CD14-positive monocyte (primary cell): ENCODE measurements at regions not wholly inside any gene's neighbourhood (a gene's known extent, or its start where the extent isn't known, plus 50 kb on each side); places are given as distances from the start of the nearest gene placed in this dataset.

Source experiments
- DNase-seq, 3 donors: peaks; one replicate each; pipeline ENCODE4 v3.0.0-alpha.2; 2011 to 2022
- H2AFZ ChIP-seq: 2 replicates; pipeline ENCODE4 v1.6.0; 2012; ENCODE audit warnings: mild to moderate bottlenecking, low read depth, low read length, inconsistent platforms; ENCODE audit not compliant: insufficient read depth, poor library complexity, severe bottlenecking
- H3K27ac ChIP-seq, 2 donors: 1 replicate in 1 of 2; 2 replicates in 1 of 2; pipeline ENCODE4 v1.5.1; 2012 to 2013; ENCODE audit warnings: low read length in 2 of 2, control low read depth in 1 of 2, inconsistent platforms in 1 of 2, low read depth in 1 of 2, mild to moderate bottlenecking in 1 of 2
- H3K27me3 ChIP-seq, 2 donors: one replicate each; pipeline versions ENCODE4 v1.6.0 to v1.6.1; 2011 to 2013; ENCODE audit warnings: low read length in 2 of 2; ENCODE audit not compliant: control insufficient read depth in 2 of 2, insufficient read depth in 2 of 2
- H3K36me3 ChIP-seq, 2 donors: replicated peaks in 1 of 2; 1 replicate in 1 of 2; 2 replicates in 1 of 2; pipeline versions ENCODE4 v1.5.1 to v1.6.1; 2012 to 2013; ENCODE audit warnings: low read length in 2 of 2, control low read depth in 1 of 2, inconsistent platforms in 1 of 2, mild to moderate bottlenecking in 1 of 2; ENCODE audit not compliant: insufficient read depth in 2 of 2, control insufficient read depth in 1 of 2
- H3K4me1 ChIP-seq, 2 donors: 1 replicate in 1 of 2; 2 replicates in 1 of 2; pipeline versions ENCODE4 v1.5.1 to v1.6.1; 2012 to 2013; ENCODE audit warnings: low read length in 2 of 2, control low read depth in 1 of 2, inconsistent platforms in 1 of 2, mild to moderate bottlenecking in 1 of 2, moderate library complexity in 1 of 2; ENCODE audit not compliant: insufficient read depth in 2 of 2, control insufficient read depth in 1 of 2
- H3K4me2 ChIP-seq: replicated peaks from 2 replicates; pipeline ENCODE3; 2012; ENCODE audit warnings: low read length, moderate library complexity, mild to moderate bottlenecking; ENCODE audit not compliant: poor library complexity, severe bottlenecking; ENCODE audit errors: extremely low read depth
- H3K4me3 ChIP-seq, 3 experiments: fragments of 200-600 bp in 1 of 3; sonication (generic) in 1 of 3; replicated peaks in 1 of 3; 1 replicate in 2 of 3; 2 replicates in 1 of 3; pipeline ENCODE4 v1.5.1; 2011 to 2013; ENCODE audit warnings: low read length in 3 of 3, mild to moderate bottlenecking in 3 of 3, control low read depth in 2 of 3, low read depth in 2 of 3, inconsistent platforms in 1 of 3, moderate library complexity in 1 of 3
- H3K79me2 ChIP-seq: 2 replicates; pipeline ENCODE4 v1.6.0; 2012; ENCODE audit warnings: mild to moderate bottlenecking, control low read depth, inconsistent platforms, low read length, moderate library complexity; ENCODE audit not compliant: insufficient read depth
- H3K9ac ChIP-seq: 2 replicates; pipeline ENCODE4 v1.6.0; 2017; ENCODE audit warnings: low read length, mild to moderate bottlenecking; ENCODE audit not compliant: insufficient read depth, poor library complexity, severe bottlenecking
- H3K9me3 ChIP-seq, 2 donors: replicated peaks in 1 of 2; 1 replicate in 1 of 2; 2 replicates in 1 of 2; pipeline versions ENCODE4 v1.5.1 to v1.6.1; 2012 to 2013; ENCODE audit warnings: low read length in 2 of 2, control low read depth in 1 of 2; ENCODE audit not compliant: control insufficient read depth in 1 of 2, insufficient read depth in 1 of 2
- H4K20me1 ChIP-seq: 2 replicates; pipeline ENCODE4 v1.6.0; 2012; ENCODE audit warnings: mild to moderate bottlenecking, low read length, control low read depth, moderate library complexity; ENCODE audit not compliant: insufficient read depth
- H3K27ac Mint-ChIP-seq, 7 donors: one replicate each; pipeline ENCODE4 v1.8.0; 2020; ENCODE audit warnings: mild to moderate bottlenecking in 7 of 7, mixed read lengths in 7 of 7, moderate library complexity in 6 of 7, inconsistent platforms in 2 of 7
- H3K27me3 Mint-ChIP-seq, 3 donors: one replicate each; pipeline ENCODE4 v1.8.0; 2021 to 2022; ENCODE audit warnings: low read depth in 3 of 3, mild to moderate bottlenecking in 3 of 3, mixed read lengths in 3 of 3, moderate library complexity in 3 of 3, inconsistent platforms in 1 of 3
- H3K36me3 Mint-ChIP-seq, 2 donors: one replicate each; pipeline ENCODE4 v1.8.0; 2020; ENCODE audit warnings: mixed read lengths in 2 of 2, inconsistent platforms in 1 of 2, mild to moderate bottlenecking in 1 of 2
- H3K4me1 Mint-ChIP-seq: one replicate; pipeline ENCODE4 v1.8.0; 2020; ENCODE audit warnings: mild to moderate bottlenecking, mixed read lengths
- H3K4me3 Mint-ChIP-seq, 2 donors: one replicate each; pipeline ENCODE4 v1.8.0; 2020; ENCODE audit warnings: mild to moderate bottlenecking in 2 of 2, mixed read lengths in 2 of 2, moderate library complexity in 1 of 2
- H3K9me3 Mint-ChIP-seq, 7 donors: one replicate each; pipeline ENCODE4 v1.8.0; 2020 to 2022; ENCODE audit warnings: mixed read lengths in 7 of 7, mild to moderate bottlenecking in 6 of 7, moderate library complexity in 6 of 7, inconsistent platforms in 2 of 7
- CTCF ChIP-seq: fragments of 200-600 bp; IDR thresholded peaks from one replicate; pipeline ENCODE4 v1.8.0; 2022; ENCODE audit warnings: antibody characterized with exemption, mild to moderate bottlenecking
- WGBS: methylation state at CpG from one replicate; pipeline ENCODE4 v1.1.5; 2013; ENCODE audit warnings: missing lambda C conversion rate; ENCODE audit not compliant: insufficient coverage; 5-methylcytosine and 5-hydroxymethylcytosine counted together
- intact Hi-C, 2 donors: fragments of 100-400 bp; cut with micrococcal nuclease; formaldehyde crosslinking; loops; one replicate each; pipeline versions ENCODE4 v1.15.0 to v1.15.1; 2023

- no peaks in the 10 kb centered on the region for H3K36me3 Mint-ChIP-seq
- Histone ChIP-seq H3K9me3 (no peaks in the 10 kb centered on the region), H3K79me2 (no peaks in the 10 kb centered on the region), H3K36me3 (no peaks in the 10 kb centered on the region), H3K9ac (no peak overlapping the region), H3K4me3 (no peak overlapping the region), H2AFZ (no peak overlapping the region), H3K4me1 (no peaks in the 10 kb centered on the region), H3K27me3 (no peaks in the 10 kb centered on the region), H3K27ac (no peak overlapping the region), H3K4me2 (no peak overlapping the region), H4K20me1 (no peaks in the 10 kb centered on the region)
- no peak for DNase-seq
- H3K9me3 Mint-ChIP-seq: no peaks in the 10 kb centered on the region
- H3K4me3 Mint-ChIP-seq: no peak overlapping the region
- H3K27me3 Mint-ChIP-seq: peaks cover 0 to 1% (median 0%) of the 10 kb centered on the region in 3 donors
- intact Hi-C loops: no loop called here
- no peak overlapping the region for H3K27ac Mint-ChIP-seq
- no peaks in the 10 kb centered on the region for H3K4me1 Mint-ChIP-seq
- no CpG with 5 or more reads among the region's 2 CpGs for WGBS
- no peak for TF ChIP-seq CTCF
Measured at GRCh38 chr6:103687430-103687829, 1172.3 kb downstream of the HACE1 start.

GRCh38 chr6:103680116-103680515 lies 1179.6 kb downstream of the HACE1 start:
- H3K27me3 Mint-ChIP-seq: peaks cover 0 to 1% (median 0%) of the 10 kb centered on the region in 3 donors
- H3K27ac ChIP-seq: no peak overlapping the region
- no peaks in the 10 kb centered on the region for H3K79me2 ChIP-seq
- no peak overlapping the region for H3K27ac Mint-ChIP-seq
- H3K4me3 Mint-ChIP-seq: no peak overlapping the region
- peaks cover 6% of the 10 kb centered on the region in 2 donors for H3K9me3 ChIP-seq
- H3K36me3 ChIP-seq: no peaks in the 10 kb centered on the region
- H3K4me1 ChIP-seq: no peaks in the 10 kb centered on the region
- no peak overlapping the region for H3K9ac ChIP-seq
- no peak overlapping the region for H3K4me3 ChIP-seq
- H4K20me1 ChIP-seq: no peaks in the 10 kb centered on the region
- no peaks in the 10 kb centered on the region for H3K4me1 Mint-ChIP-seq
- WGBS: no CpG with 5 or more reads among the region's 1 CpG
- DNase-seq: no peak
- peaks cover 0 to 6% (median 3%) of the 10 kb centered on the region in 7 donors for H3K9me3 Mint-ChIP-seq
- no peak for TF ChIP-seq CTCF
- H2AFZ ChIP-seq: no peak overlapping the region
- H3K36me3 Mint-ChIP-seq: no peaks in the 10 kb centered on the region
- intact Hi-C loops: no loop called here
- no peak overlapping the region for H3K4me2 ChIP-seq
- H3K27me3 ChIP-seq: no peaks in the 10 kb centered on the region
